T-helper 2 cell treated with Interferon-gamma antibody and Interleukin-4, amounts not matched to agents 5 μg/mL and 100 μg/mL, for 36 hours (primary cell): ENCODE measurements at regions not wholly inside any gene's neighbourhood (a gene's known extent, or its start where the extent isn't known, plus 50 kb on each side); places are given as distances from the start of the nearest gene placed in this dataset.

Experiments
- DNase-seq: peaks from one replicate; pipeline ENCODE4 v3.0.0; 2021; ENCODE audit warnings: low spot score
- H3K27ac Mint-ChIP-seq: one replicate; pipeline ENCODE4 v1.8.0; 2021; ENCODE audit warnings: mild to moderate bottlenecking, mixed read lengths
- H3K27me3 Mint-ChIP-seq: one replicate; pipeline ENCODE4 v1.8.0; 2021; ENCODE audit warnings: low read depth, mixed read lengths
- H3K36me3 Mint-ChIP-seq: one replicate; pipeline ENCODE4 v1.8.0; 2021; ENCODE audit warnings: low read depth, mixed read lengths
- H3K4me1 Mint-ChIP-seq: one replicate; pipeline ENCODE4 v1.8.0; 2021; ENCODE audit warnings: low read depth, mixed read lengths
- H3K4me3 Mint-ChIP-seq: one replicate; pipeline ENCODE4 v1.8.0; 2022; ENCODE audit warnings: mild to moderate bottlenecking, moderate library complexity, mixed read lengths
- H3K9me3 Mint-ChIP-seq: one replicate; pipeline ENCODE4 v1.8.0; 2021; ENCODE audit warnings: mixed read lengths

- H3K27ac Mint-ChIP-seq: no peak overlapping the region
- H3K4me3 Mint-ChIP-seq: no peak overlapping the region
- no peaks in the 10 kb centered on the region for H3K4me1 Mint-ChIP-seq
- H3K36me3 Mint-ChIP-seq: no peaks in the 10 kb centered on the region
- no peaks in the 10 kb centered on the region for H3K27me3 Mint-ChIP-seq
- no peak for DNase-seq
- no peaks in the 10 kb centered on the region for H3K9me3 Mint-ChIP-seq
These were observed 205.3 kb upstream of the TSHZ2 start for GRCh38 chr20:52766645-52767435.

- Mint-ChIP-seq H3K27me3 (no peaks in the 10 kb centered on the region), H3K9me3 (no peaks in the 10 kb centered on the region), H3K27ac (no peak overlapping the region), H3K4me3 (no peak overlapping the region), H3K36me3 (no peaks in the 10 kb centered on the region), H3K4me1 (no peaks in the 10 kb centered on the region)
- no peak for DNase-seq
These were observed 208.8 kb upstream of the TSHZ2 start for GRCh38 chr20:52763321-52763853.

GRCh38 chr20:52761867-52762266 is 210.3 kb upstream of the TSHZ2 start:
- H3K27me3 Mint-ChIP-seq: no peaks in the 10 kb centered on the region
- no peak overlapping the region for H3K27ac Mint-ChIP-seq

DNA sequence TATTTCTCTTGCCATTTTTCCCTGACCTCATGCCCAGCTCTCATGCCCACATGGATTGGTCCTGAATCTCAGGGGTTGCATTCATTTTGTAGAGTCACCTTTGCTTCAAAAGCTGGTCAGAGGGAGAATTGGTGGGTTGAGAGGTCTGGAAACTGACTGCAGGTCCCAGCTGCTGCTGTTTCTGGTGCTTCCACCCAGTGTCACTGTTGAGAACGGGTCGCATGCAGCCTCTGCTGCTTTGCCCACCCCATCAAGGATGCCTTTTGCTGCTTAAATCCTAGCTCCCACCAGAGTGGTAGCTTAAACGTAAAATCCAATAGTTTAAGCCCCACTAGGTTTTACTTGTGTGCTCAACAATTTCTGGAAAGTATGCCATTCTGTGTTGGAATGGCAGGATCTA is 211.4 kb upstream of the TSHZ2 start:
- Mint-ChIP-seq H3K4me1 (no peaks in the 10 kb centered on the region), H3K27ac (no peak overlapping the region), H3K4me3 (no peak overlapping the region), H3K36me3 (no peaks in the 10 kb centered on the region), H3K27me3 (no peaks in the 10 kb centered on the region), H3K9me3 (no peaks in the 10 kb centered on the region)
- no peak for DNase-seq

More at GRCh38 chr20:52761867-52762266, 210.3 kb upstream of the TSHZ2 start:
- Mint-ChIP-seq H3K4me3 (no peak overlapping the region), H3K9me3 (no peaks in the 10 kb centered on the region), H3K4me1 (no peaks in the 10 kb centered on the region), H3K36me3 (no peaks in the 10 kb centered on the region)
- no peak for DNase-seq

- no peak for DNase-seq
- H3K4me1 Mint-ChIP-seq: no peaks in the 10 kb centered on the region
- H3K4me3 Mint-ChIP-seq: no peak overlapping the region
- H3K27ac Mint-ChIP-seq: no peak overlapping the region
- H3K27me3 Mint-ChIP-seq: no peaks in the 10 kb centered on the region
- H3K9me3 Mint-ChIP-seq: no peaks in the 10 kb centered on the region
- no peaks in the 10 kb centered on the region for H3K36me3 Mint-ChIP-seq
These were observed 214.7 kb upstream of the TSHZ2 start for GRCh38 chr20:52757411-52757810.

- Mint-ChIP-seq H3K27me3 (no peaks in the 10 kb centered on the region), H3K4me1 (no peaks in the 10 kb centered on the region), H3K9me3 (no peaks in the 10 kb centered on the region), H3K36me3 (no peaks in the 10 kb centered on the region), H3K27ac (no peak overlapping the region), H3K4me3 (no peak overlapping the region)
- no peak for DNase-seq
These were observed 216.4 kb upstream of the TSHZ2 start for GRCh38 chr20:52755744-52756143.

- H3K27ac Mint-ChIP-seq: no peak overlapping the region
- H3K27me3 Mint-ChIP-seq: no peaks in the 10 kb centered on the region
- H3K9me3 Mint-ChIP-seq: no peaks in the 10 kb centered on the region
- H3K36me3 Mint-ChIP-seq: no peaks in the 10 kb centered on the region
- H3K4me1 Mint-ChIP-seq: no peaks in the 10 kb centered on the region
- no peak for DNase-seq
- H3K4me3 Mint-ChIP-seq: no peak overlapping the region
These were observed 217.8 kb upstream of the TSHZ2 start for GRCh38 chr20:52754366-52754765.

DNA sequence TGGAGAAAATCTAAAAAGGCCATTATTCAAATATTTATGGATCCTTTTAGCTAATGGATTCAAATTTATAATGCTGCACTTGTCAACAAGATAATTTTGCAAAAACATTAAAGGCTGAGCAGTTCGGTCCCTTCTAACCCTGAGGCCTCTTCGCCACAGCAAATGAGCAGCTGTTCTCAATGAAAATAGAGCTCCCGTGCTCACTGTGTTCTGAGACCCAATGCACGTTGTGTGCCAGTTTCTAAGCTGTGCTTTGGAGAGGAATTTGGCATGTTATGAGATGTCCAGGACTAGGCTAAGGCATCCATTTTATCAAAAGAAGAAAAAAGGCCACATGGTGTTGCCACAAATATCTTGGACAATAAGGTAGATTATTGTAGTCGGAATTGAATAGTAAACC is 220.1 kb upstream of the TSHZ2 start:
- H3K9me3 Mint-ChIP-seq: no peaks in the 10 kb centered on the region
- no peak for DNase-seq
- no peaks in the 10 kb centered on the region for H3K36me3 Mint-ChIP-seq
- no peaks in the 10 kb centered on the region for H3K4me1 Mint-ChIP-seq
- H3K4me3 Mint-ChIP-seq: no peak overlapping the region
- H3K27ac Mint-ChIP-seq: no peak overlapping the region
- H3K27me3 Mint-ChIP-seq: no peaks in the 10 kb centered on the region

- DNase-seq: no peak
- Mint-ChIP-seq H3K9me3 (no peaks in the 10 kb centered on the region), H3K36me3 (no peaks in the 10 kb centered on the region), H3K27me3 (no peaks in the 10 kb centered on the region), H3K27ac (no peak overlapping the region), H3K4me1 (no peaks in the 10 kb centered on the region), H3K4me3 (no peak overlapping the region)
These were observed 220.6 kb upstream of the TSHZ2 start for GRCh38 chr20:52751571-52751970.

DNA sequence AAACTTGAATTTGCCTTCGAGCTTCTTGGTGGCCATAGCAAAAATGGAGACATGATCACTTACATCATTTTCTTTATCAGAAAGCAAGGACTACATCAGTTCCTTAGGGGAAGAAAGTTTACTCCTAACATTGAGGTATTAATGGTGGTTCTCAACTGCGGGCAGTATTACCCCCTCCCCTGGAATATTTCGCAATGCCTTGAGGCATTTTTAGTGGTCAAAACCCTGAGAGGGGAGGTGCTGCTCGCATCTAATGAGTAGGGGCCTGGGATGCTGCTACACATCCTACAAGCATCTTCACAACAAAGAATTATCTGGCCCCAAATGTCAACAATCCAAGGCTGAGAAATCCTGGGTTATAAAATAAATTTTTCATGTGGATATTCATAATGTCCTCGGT is 222.2 kb upstream of the TSHZ2 start:
- H3K27me3 Mint-ChIP-seq: no peaks in the 10 kb centered on the region
- no peaks in the 10 kb centered on the region for H3K4me1 Mint-ChIP-seq
- no peak for DNase-seq
- H3K36me3 Mint-ChIP-seq: no peaks in the 10 kb centered on the region
- H3K4me3 Mint-ChIP-seq: no peak overlapping the region
- H3K27ac Mint-ChIP-seq: no peak overlapping the region
- no peaks in the 10 kb centered on the region for H3K9me3 Mint-ChIP-seq

GRCh38 chr20:52748990-52749389 is 223.2 kb upstream of the TSHZ2 start:
- no peak for DNase-seq
- Mint-ChIP-seq H3K27me3 (no peaks in the 10 kb centered on the region), H3K4me3 (no peak overlapping the region), H3K27ac (no peak overlapping the region), H3K9me3 (no peaks in the 10 kb centered on the region), H3K36me3 (no peaks in the 10 kb centered on the region), H3K4me1 (no peaks in the 10 kb centered on the region)

- Mint-ChIP-seq H3K9me3 (no peaks in the 10 kb centered on the region), H3K36me3 (no peaks in the 10 kb centered on the region), H3K27ac (no peak overlapping the region), H3K4me1 (no peaks in the 10 kb centered on the region), H3K4me3 (no peak overlapping the region), H3K27me3 (no peaks in the 10 kb centered on the region)
- DNase-seq: no peak
These were observed 223.7 kb upstream of the TSHZ2 start for GRCh38 chr20:52748285-52748932.

- Mint-ChIP-seq H3K9me3 (no peaks in the 10 kb centered on the region), H3K36me3 (no peaks in the 10 kb centered on the region), H3K4me3 (no peak overlapping the region), H3K27me3 (no peaks in the 10 kb centered on the region), H3K4me1 (no peaks in the 10 kb centered on the region), H3K27ac (no peak overlapping the region)
- no peak for DNase-seq
These were observed 224.3 kb upstream of the TSHZ2 start for GRCh38 chr20:52747845-52748284.

GRCh38 chr20:52746770-52747169 is 225.4 kb upstream of the TSHZ2 start:
- Mint-ChIP-seq H3K27ac (no peak overlapping the region), H3K4me1 (no peaks in the 10 kb centered on the region), H3K27me3 (no peaks in the 10 kb centered on the region), H3K4me3 (no peak overlapping the region), H3K36me3 (no peaks in the 10 kb centered on the region), H3K9me3 (no peaks in the 10 kb centered on the region)
- DNase-seq: no peak
